GM19463 (cell line): ENCODE measurements at regions not wholly inside any gene's neighbourhood (a gene's known extent, or its start where the extent isn't known, plus 50 kb on each side); places are given as distances from the start of the nearest gene placed in this dataset.
"Not testable (repeated sequence)": the region's sequence is repeated elsewhere in the genome, so short reads cannot be mapped to it uniquely, and the experiment has no call there.

Experiments
- ATAC-seq: cut with Tn5 transposase; IDR thresholded peaks from one replicate; pipeline ENCODE4 v1.9.1; 2021; ENCODE audit warnings: mild to moderate bottlenecking, moderate library complexity; ENCODE audit not compliant: unreplicated experiment

- no peak for ATAC-seq
These were observed 94.4 kb upstream of the XPO1 start for GRCh38 chr2:61632276-61633169.

DNA sequence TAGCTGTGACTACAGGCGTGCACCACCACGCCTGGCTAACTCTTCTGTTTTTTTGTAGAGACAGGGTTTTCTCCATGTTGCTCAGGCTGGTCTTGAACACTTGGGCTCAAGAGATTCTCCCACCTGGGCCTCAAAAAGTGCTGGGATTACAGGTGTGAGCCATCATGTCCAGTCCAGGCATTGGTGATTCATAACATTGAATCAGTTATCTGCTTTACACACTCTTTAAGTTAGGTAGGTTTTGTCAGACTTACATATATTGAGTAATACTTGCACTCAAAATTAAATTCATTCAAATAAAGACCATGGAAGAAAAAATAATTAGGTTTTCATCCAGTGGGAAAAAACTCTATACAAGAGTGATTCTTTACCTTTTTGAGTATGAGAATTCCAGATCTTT, 93.2 kb upstream of the XPO1 start:
- ATAC-seq = no peak

DNA sequence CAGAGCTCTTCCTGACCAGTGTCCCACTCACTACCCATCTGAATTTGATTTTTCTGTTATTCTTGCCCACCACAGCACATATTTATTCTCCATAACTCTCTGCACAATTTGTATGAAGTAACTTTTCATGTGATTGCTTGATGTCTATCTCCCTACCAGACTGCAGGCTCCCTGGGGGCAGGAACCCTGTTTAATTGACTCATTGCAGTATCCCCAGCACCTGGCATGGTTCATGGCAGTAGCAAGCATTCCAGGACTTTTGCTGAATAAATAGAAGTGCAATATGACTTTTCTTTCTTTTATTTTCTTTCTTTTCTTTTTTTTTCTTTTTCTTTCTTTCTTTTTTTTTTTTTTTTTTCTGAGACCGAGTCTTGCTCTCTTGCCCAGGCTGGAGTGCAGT, 88.7 kb upstream of the XPO1 start:
- ATAC-seq = no peak

DNA sequence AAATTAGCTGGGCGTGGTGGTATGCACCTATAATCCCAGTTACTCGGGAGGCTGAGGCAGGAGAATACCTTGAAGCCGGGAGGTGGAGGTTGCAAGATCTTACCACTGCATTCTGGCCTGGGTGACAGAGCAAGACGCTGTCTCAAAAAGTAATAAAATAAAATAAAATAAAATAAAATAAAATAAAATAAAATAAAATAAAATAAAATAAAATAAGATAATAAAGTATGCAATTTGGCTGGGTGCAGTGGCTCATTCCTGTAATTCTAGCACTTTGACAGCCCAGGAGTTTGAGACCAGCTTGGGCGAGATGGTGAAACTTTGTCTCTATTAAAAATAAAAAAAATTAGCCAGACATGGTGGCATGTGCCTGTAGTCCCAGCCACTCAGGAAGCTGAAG, 85.6 kb upstream of the XPO1 start:
- ATAC-seq = no peak

DNA sequence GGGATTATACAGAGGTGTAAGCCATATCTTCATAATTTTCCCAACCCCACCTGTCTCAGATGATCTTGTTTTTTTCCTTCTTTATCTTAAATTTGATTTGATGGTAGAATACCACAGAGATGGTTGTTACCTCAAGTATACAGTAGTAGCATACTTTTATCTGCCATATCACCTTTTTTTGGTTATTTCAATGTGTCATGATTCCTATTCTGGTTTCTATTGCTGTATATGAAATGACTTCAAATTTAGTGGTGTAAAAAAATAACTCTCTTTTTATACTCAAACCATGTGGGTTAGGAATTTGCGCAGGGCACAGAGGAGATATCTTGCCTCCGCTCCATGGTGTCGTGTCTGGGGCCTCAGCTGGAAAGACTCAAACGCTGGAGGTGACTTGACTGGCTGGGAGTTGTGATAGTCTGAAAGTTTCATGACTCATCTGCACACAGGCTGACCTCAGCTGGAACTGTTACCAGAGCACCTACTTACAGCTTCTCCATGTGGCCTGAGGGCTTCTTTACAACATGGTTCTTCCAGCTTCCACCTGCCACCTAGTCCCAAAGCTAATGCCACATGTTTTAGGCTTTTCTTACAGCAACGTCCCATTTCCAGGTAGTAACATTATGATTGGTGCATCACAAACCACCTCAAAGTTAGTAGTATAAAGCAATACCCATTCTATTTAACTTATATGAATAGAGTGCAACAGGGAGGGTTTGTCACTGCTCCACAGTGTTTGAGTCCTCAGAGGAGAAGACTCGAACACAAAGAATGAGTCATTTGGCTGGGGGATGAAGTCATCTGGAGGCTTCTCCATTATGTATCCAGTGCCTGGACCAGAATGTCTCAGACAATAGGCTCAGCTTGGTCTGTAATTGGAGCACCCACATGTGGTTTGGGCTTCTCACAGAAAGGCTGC, 82.3 kb upstream of the XPO1 start:
- no peak for ATAC-seq

- ATAC-seq = no peak
These were observed 81.4 kb upstream of the XPO1 start for GRCh38 chr2:61619561-61619960.

GRCh38 chr2:61617610-61618009, 79.5 kb upstream of the XPO1 start:
- ATAC-seq = no peak

DNA sequence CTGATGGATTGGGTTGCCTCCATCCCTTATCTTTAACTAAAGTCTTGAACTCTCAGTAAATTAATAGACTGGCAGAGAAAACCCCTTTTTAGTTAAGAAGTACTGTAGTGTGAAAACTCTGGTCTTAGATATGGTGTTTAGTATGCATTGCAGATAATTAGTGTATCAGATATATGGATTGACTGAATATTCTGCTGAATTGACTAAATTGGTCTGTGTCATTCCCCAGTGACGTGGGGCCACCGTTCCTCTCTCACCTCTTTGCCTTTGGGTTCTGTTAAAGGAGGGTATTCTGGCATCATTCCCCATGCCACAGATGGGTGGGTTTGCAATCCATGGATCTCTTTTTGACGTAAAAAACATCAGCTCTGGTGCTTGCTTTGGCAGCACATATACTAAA, 67.1 kb upstream of the XPO1 start:
- ATAC-seq = no peak

DNA sequence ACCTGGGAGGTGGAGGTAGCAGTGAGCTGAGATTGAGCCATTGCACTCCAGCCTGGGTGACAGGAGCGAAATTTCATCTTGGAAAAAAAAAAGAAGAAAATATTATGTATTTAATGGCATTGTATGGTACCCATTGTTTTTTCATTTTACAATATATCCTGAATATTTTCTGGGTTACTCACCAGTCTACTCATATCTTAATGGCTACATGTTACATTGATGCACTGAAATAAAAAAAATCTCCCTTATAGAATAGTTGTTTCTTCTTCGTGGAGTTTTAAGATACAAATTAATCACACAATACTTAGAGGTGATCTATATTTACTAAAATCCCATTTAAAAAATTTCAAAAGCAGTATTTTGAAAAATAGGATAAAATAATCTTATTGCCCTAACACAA, 66.3 kb upstream of the XPO1 start:
- ATAC-seq = no peak

GRCh38 chr2:61598515-61599156, 60.5 kb upstream of the XPO1 start:
- not testable (repeated sequence) for ATAC-seq

DNA sequence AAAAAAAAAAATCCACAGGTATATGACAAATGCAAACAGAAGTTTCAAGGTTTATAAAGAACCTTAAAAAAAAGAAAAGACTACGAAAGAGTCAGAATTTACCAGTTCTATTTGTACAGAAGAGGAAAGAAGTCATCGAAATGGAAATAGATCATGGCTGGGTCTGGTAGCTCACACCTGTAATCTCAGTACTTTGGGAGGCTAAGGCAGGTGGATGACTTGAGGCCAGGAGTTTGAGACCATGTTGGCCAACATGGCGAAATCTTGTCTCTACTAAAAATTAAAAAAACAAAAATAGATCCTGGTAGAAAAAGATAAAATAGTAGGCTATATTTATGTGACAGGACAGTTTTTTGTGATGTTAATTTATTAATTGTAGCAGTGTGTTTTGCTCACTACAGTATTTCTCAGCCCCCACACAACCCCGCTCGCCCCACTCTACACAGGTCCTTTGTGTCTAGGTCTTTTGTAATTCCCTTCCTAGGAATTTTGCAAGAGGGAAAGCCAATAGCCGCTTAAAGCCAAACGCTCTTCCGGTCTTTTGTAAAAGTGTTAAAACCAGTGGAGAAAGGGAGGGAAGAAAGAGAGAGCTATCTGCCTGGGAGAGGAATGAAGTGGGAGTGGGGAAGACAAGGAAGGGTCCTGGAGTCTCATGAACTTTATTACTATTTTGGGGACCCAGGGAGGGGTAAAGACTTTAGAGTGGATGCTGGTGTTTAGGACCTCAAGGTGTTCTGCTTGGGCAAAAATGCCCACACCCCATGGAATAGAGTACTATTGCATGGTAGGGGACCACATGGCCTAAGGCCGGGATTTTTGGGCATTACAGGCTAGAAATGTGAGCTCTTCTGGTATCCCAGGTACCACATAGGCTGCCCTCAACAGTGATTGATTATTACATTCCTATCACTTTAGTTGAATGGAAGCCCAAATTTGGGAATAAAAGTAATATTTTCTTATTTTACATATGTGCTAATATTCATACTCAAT, 59.4 kb upstream of the XPO1 start:
- no peak for ATAC-seq

DNA sequence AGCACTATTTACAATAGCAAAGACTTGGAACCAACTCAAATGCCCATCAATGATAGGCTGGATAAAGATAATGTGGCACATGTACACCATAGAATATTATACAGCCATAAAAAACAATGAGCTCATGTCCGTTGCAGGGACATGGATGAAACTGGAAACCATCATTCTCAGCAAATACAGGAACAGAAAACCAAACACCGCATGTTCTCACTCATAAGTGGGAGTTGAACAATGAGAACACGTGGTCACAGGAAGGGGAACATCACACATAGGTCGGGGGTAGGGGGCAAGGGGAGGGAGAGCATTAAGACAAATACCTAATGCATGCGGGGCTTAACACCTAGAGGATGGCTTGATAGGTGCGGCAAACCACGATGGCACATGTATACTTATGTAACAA, 56.0 kb upstream of the XPO1 start:
- not testable (repeated sequence) for ATAC-seq

GRCh38 chr2:61593648-61594047, 55.5 kb upstream of the XPO1 start:
- not testable (repeated sequence) for ATAC-seq

DNA sequence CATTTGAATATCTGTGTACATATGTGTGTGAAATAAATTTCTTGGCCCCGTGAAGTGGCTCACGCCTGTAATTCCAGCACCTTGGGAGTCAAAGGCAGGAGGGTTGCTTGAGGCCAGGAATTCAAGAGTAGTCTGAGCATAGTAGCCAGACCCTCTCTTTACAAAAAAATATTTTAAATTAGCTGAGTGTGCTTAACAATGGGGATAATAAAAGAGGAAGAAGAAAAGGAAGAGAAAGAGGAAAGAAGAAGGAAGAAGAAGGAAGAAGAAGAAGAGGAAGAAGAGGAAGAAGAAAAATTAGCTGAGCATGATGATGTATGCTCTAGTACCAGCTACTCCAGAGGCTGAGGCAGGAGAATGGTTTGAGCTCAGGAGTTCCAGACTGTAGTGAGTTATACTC, 52.1 kb upstream of the XPO1 start:
- no peak for ATAC-seq

- no peak for ATAC-seq
These were observed 50.4 kb upstream of the XPO1 start for GRCh38 chr2:61588566-61588965.
